ENCODE measurements at regions not wholly inside any gene's neighbourhood (a gene's known extent, or its start where the extent isn't known, plus 50 kb on each side); places are given as distances from the start of the nearest gene placed in this dataset.
"Not testable (repeated sequence)": the region's sequence is repeated elsewhere in the genome, so short reads cannot be mapped to it uniquely, and the experiment has no call there.

GRCh38 chr7:120056227-120056626 is 216.7 kb upstream of the KCND2 start:
- Mint-ChIP-seq H3K27ac (ENCODE audit: unreplicated experiment) (no peak overlapping the region), H3K4me3 (ENCODE audit: unreplicated experiment) (no peak overlapping the region), H3K4me1 (ENCODE audit: unreplicated experiment) (peaks cover 40% of the 10 kb centered on the region), H3K27me3 (ENCODE audit: unreplicated experiment) (no peaks in the 10 kb centered on the region), H3K9me3 (ENCODE audit: unreplicated experiment) (no peaks in the 10 kb centered on the region), H3K36me3 (ENCODE audit: unreplicated experiment) (no peaks in the 10 kb centered on the region)
- no peak for DNase-seq (ENCODE audit: extremely low spot score, unreplicated experiment)
- no peak for TF ChIP-seq CTCF (IDR thresholded peaks at IDR 0.05)

- Mint-ChIP-seq H3K36me3 (ENCODE audit: unreplicated experiment) (no peaks in the 10 kb centered on the region), H3K27me3 (ENCODE audit: unreplicated experiment) (no peaks in the 10 kb centered on the region), H3K27ac (ENCODE audit: unreplicated experiment) (no peak overlapping the region), H3K4me3 (ENCODE audit: unreplicated experiment) (no peak overlapping the region), H3K4me1 (ENCODE audit: unreplicated experiment) (peaks cover 7% of the 10 kb centered on the region), H3K9me3 (ENCODE audit: unreplicated experiment) (no peaks in the 10 kb centered on the region)
- TF ChIP-seq CTCF (IDR thresholded peaks at IDR 0.05): no peak
- no peak for DNase-seq (ENCODE audit: extremely low spot score, unreplicated experiment)
Observed at GRCh38 chr7:120059641-120060040, 213.3 kb upstream of the KCND2 start.

GRCh38 chr7:120060281-120060680 is 212.7 kb upstream of the KCND2 start:
- no peaks in the 10 kb centered on the region for H3K36me3 Mint-ChIP-seq (ENCODE audit: unreplicated experiment)

GRCh38 chr7:120060875-120061274 is 212.1 kb upstream of the KCND2 start:
- Mint-ChIP-seq H3K4me1 (ENCODE audit: unreplicated experiment) (peaks cover 2% of the 10 kb centered on the region), H3K27me3 (ENCODE audit: unreplicated experiment) (no peaks in the 10 kb centered on the region), H3K27ac (ENCODE audit: unreplicated experiment) (no peak overlapping the region), H3K36me3 (ENCODE audit: unreplicated experiment) (no peaks in the 10 kb centered on the region), H3K4me3 (ENCODE audit: unreplicated experiment) (no peak overlapping the region), H3K9me3 (ENCODE audit: unreplicated experiment) (no peaks in the 10 kb centered on the region)
- no peak for TF ChIP-seq CTCF (IDR thresholded peaks at IDR 0.05)
- no peak for DNase-seq (ENCODE audit: extremely low spot score, unreplicated experiment)

More at GRCh38 chr7:120060281-120060680, 212.7 kb upstream of the KCND2 start:
- no peak for DNase-seq (ENCODE audit: extremely low spot score, unreplicated experiment)
- TF ChIP-seq CTCF (IDR thresholded peaks at IDR 0.05): no peak
- Mint-ChIP-seq H3K4me3 (ENCODE audit: unreplicated experiment) (no peak overlapping the region), H3K27me3 (ENCODE audit: unreplicated experiment) (no peaks in the 10 kb centered on the region), H3K27ac (ENCODE audit: unreplicated experiment) (no peak overlapping the region), H3K4me1 (ENCODE audit: unreplicated experiment) (peaks cover 4% of the 10 kb centered on the region), H3K9me3 (ENCODE audit: unreplicated experiment) (no peaks in the 10 kb centered on the region)

- H3K27ac Mint-ChIP-seq (ENCODE audit: unreplicated experiment): no peak overlapping the region
- H3K36me3 Mint-ChIP-seq (ENCODE audit: unreplicated experiment): no peaks in the 10 kb centered on the region
Observed at GRCh38 chr7:120064565-120064964, 208.4 kb upstream of the KCND2 start.

GRCh38 chr7:120066898-120067297 is 206.1 kb upstream of the KCND2 start:
- DNase-seq (ENCODE audit: extremely low spot score, unreplicated experiment); H3K36me3 Mint-ChIP-seq (ENCODE audit: unreplicated experiment); H3K27ac Mint-ChIP-seq (ENCODE audit: unreplicated experiment); H3K4me1 Mint-ChIP-seq (ENCODE audit: unreplicated experiment); H3K4me3 Mint-ChIP-seq (ENCODE audit: unreplicated experiment); H3K27me3 Mint-ChIP-seq (ENCODE audit: unreplicated experiment): not testable (repeated sequence)
- peaks cover 24% of the 10 kb centered on the region for H3K9me3 Mint-ChIP-seq (ENCODE audit: unreplicated experiment)

More at GRCh38 chr7:120064565-120064964, 208.4 kb upstream of the KCND2 start:
- H3K4me3 Mint-ChIP-seq (ENCODE audit: unreplicated experiment): no peak overlapping the region
- no peak for TF ChIP-seq CTCF (IDR thresholded peaks at IDR 0.05)
- H3K27me3 Mint-ChIP-seq (ENCODE audit: unreplicated experiment): no peaks in the 10 kb centered on the region
- no peak for DNase-seq (ENCODE audit: extremely low spot score, unreplicated experiment)
- H3K9me3 Mint-ChIP-seq (ENCODE audit: unreplicated experiment): peaks cover 15% of the 10 kb centered on the region
- no peaks in the 10 kb centered on the region for H3K4me1 Mint-ChIP-seq (ENCODE audit: unreplicated experiment)
